CD1c-positive myeloid dendritic cell (primary cell): ENCODE measurements at regions not wholly inside any gene's neighbourhood (a gene's known extent, or its start where the extent isn't known, plus 50 kb on each side); places are given as distances from the start of the nearest gene placed in this dataset.

ENCODE experiments used
- DNase-seq: peaks from one replicate; pipeline ENCODE4 v3.0.0-alpha.2; 2016; ENCODE audit errors: extremely low spot score

DNA sequence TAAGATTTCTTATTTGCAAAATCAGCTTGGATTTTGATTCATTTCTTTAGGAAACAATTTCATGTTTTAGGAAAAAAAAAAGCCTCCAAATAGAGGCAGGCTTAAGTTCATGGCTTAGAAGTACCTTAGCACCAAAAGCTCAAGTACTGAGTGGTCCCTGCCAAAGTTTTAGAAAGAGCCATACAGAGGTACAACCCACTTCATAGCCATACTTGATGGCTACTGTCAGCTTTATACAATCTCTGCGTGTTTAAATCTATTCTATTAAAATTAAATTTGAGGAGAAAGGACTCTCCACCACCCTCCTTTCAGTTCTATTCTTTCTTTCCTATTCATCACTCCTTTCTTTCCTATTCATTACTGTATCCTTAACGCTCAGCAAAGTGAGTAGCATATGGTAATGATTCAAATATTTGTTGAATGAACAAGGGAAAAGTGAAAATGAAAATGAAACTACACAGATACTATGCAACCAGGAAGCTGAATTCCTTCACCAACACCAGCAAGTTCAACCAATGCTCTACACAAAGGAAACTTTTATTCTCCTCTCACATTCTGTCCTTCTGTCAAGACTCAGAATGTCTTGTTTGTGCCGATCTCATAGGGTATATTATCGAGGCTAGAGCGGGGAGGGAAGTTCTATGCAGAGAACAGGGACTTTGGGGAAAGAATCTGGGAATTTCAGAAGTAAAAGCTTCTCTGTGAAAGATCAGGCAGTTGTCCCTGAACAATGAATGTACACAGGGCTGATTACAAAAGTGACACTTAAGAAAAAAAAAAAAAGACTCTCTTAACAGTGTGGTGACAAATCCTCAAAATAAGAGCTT, 138.6 kb upstream of the SPEF2 start:
- peak; percentile 31 for DNase-seq

DNA sequence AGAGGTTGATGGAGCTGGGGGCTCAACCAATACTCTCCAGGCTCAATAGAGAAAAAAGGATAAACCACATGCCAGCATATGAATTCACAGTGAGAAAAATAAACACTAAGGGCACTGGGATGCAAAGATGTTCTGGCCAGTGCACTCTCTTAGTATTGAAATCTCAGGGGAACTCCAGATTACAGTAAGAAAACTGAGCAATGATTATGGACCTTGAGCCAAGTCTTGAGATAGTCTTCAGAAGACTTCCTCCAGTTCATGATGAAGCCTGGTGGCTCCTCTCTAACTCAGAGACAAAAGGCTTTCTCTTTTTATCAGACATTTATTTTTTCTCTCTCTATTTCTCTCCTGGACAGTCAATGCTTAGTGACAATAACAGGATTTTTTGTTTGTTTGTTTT, 139.8 kb upstream of the SPEF2 start:
- no peak for DNase-seq

DNA sequence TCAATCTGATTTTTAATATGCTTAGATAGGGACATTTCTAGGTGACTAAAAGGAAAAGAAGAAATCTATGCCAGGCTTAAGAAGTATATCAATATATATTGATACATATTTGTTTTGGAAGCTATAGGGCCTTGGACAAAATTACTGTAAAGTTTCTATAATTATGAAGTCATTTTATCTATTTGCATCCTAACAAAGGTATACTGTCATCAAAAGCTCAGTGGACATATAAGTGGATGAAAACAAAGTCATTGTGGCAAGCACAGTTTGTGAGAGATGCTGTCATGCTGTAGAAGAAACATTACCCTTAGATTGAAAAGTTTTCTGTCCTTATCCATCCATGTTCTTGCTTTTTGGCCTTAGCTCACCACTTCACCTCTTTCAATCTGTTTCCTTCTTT, 140.3 kb upstream of the SPEF2 start:
- no peak for DNase-seq

DNA sequence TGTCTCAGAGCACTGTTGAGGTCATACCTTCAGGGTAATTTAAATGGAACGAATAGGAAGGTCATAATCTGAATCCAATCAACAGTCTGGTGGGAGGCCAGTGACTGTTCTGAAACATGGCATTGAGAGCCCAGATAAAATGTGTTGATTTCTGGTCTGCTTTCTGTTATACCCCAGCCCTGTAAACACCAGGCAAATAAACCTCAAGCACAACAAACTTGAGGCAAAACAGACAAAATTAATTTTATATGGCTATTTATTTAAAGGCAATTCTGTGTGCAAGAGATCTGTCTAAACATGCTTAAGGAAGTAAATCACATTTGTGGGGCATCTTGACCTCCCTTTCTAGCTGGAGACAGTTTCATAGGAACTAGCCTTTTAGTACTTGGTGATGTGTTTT, 140.9 kb upstream of the SPEF2 start:
- DNase-seq = no peak

DNA sequence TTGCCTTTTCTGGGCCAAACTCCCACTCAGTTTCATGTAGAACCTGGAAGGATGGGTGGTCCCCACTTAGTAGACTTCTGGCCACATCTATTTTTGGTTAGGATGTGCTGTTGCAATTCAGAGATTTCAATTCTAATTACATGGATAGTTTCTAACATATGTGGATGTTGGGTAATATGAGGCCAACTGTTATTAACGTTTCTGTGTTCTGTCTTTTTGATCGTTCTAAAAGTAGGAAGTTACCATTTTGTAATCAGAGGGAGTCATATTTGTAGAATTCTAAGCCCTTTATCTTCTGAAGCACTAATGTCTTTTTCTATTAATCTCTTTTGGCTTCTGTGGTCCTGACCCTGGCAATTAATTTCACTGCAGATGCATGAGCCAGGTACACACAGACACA, 141.6 kb upstream of the SPEF2 start:
- DNase-seq = peak; percentile 22

DNA sequence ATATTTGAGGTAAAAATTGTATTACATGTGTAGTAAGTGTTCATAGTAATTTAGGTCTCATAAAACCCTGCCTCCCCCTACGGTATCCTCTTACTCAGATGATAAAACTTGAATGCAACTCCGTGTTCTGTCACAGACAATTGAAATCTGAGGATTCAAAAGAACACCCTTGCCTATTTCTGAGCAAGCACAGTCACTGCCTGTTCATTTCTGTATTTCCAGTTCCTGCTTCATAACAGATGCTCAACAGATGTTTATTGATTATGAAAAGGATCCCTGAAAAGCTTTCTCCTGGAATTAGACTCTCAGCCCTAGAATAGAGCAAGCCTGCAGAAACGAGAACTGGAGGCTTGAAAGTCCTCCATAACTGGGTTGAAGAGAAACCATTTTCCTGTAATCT, 144.1 kb upstream of the SPEF2 start:
- no peak for DNase-seq

DNA sequence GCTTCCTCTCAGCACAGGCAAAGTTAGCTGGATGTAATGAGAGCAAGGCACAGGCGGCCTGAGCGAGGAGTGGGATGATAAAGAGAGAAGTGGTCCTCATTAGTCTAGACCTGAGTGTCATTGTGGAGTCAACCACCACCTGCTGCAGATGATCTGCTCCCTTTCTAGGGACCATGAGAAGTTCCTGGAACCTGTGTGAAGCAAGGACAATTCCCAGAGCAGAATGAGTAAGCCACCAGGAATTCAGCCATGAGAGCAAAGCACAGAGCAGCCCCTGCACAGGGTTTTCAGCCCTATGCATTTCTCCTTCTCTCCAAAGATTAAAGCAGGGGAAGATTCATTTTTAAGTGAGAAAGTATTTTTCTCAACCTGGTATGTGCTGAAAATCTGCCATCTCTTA, 146.8 kb upstream of the SPEF2 start:
- no peak for DNase-seq

DNA sequence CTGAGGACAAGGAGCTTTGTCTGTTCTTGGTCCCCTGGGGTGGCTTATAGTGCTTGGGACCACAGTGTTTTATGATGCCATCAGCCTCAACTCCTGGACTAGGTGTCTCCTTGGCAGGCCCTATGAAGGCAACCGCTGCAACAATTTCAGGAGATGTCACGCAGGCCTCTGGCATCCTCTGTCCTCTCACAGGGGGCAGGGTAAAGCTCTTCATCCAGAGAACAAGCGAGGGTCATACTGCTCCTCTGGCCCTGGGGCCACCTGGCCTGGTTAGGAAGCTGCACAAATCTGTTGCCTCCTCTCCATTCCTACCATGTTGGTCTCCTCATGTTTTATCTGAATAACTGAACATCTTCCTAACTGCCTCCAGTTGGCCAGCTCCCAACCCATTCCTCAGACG, 148.9 kb upstream of the SPEF2 start:
- no peak for DNase-seq

DNA sequence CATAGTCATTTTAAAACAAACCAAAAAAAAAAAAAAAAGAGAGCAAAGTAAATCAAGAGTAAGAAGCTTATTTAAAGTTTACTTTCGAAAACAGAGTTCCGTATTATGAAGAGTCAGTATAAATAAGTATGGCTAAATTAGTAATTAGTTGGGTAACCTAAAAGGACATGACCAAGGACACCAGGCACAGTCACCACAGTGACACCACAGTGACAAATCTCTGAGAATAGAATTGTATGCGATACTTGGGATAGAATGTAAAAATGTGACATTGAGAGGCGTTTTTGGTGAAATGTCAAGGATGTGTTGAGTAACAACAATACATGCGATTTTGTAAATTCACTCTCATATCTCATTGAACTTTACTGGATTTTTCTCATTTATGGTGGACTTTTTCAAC, 150.9 kb upstream of the SPEF2 start:
- no peak for DNase-seq

DNA sequence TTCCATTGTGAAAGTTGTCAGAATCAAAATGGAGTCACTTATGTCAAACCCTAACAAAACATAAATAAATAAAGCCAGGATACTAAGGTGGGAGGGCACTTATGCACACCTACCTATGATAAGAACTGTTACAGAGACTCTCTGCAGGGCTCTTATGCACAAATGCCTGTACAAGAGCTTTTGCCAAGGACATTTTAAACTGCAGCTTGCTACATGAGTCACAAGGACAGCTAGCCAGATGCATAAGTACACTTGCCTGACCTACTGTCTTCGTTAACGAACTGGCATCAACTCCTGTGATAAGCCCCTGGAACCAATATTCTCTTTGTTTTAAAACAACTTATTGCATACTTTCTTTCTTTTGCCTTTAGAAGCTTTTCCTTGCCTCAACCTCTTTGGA, 152.9 kb upstream of the SPEF2 start:
- DNase-seq = no peak

DNA sequence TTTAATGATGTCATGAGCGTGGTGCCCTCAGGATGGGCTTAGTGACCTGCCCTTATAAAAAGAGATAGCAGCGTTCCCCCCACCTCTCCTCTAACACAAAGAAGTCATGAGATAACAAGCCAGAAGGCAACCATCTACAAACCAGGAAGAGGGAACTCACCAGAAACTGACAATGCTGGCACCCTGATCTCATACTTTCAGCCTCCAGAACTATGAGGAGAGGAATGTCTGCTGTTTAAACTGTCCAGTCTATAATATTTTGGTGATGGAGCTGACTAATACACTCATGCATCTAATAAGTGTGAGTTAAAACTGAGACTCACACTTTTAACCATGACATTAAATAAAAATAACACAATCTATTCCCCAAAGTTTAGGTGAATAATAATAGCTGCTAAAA, 156.1 kb upstream of the SPEF2 start:
- DNase-seq = no peak

DNA sequence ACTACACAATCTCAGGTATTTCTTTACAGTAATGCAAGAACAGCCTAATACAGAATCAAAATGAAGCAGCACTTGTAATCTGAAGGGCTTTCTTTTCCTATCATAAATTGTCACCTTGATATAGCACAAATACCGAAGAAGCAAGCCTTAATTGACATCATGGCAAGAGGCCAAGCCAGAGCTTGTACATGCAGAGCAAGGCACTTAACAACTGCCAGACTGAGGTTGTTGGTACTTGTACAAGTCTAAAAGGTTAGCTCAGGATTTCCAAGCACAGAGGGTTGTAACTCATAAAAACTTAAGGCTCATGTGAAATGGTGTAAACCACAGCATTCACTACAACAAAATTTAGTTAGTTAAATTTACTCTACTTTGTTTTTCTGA, 158.8 kb upstream of the SPEF2 start:
- DNase-seq = no peak

DNA sequence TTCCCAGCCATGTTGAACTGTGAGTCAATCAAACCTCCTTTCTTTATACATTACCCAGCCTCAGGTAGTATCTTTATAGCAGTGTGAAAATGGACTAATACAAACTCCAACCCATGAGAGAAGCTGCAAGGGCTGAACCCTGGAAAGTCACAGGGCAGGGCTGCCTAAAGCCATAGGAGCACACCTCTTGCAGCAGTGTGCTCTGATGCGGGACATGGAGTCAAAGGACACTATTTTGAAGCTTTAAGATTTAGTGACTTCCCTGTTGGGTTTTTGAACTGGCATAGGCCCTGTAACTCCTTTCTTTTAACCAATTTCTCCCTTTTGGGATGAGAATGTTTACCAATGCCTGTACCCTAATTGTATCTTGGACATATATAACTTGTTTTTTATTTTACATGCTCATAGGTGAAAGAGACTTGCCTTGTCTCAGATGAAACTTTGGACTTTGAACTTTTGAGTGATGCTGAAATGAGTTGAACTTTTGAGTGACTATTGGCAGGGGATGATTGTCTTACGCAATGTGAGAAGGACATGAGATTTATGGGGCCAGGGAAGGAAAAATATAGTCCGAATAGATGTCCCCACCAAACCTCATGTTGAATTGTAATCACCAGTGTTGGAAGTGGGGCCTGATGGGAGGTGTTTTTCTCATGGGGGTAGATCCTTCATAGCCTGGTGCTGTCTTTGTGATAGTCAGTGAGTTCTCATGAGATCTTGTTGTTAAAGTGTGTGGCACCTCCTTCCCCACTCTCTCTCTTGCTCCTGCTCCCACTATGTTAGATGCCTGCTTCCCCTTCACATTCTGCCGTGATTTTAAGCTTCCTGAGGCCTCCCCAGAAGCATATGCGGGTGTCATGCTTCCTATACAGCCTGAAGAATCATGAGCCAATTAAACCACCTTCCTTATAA, 159.5 kb upstream of the SPEF2 start:
- DNase-seq = no peak

DNA sequence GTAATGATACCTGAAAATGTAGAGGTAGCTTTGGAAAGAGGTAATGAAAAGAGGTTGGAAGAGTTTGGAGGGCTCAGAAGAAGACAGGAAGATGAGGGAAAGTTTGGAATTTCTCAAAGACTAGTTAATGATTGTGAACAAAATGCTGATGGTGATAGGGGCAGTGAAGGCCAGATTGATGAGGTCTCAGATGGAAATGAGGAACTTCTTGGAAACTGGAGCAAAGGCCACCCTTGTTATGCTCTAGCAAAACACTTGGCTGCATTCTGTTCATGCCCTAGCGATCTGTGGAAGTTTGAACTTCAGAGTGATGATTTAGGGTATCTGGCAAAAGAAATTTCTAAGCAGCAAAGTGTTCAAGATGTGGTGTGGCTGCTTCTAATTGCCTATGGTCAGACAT, 161.2 kb upstream of the SPEF2 start:
- DNase-seq = no peak

DNA sequence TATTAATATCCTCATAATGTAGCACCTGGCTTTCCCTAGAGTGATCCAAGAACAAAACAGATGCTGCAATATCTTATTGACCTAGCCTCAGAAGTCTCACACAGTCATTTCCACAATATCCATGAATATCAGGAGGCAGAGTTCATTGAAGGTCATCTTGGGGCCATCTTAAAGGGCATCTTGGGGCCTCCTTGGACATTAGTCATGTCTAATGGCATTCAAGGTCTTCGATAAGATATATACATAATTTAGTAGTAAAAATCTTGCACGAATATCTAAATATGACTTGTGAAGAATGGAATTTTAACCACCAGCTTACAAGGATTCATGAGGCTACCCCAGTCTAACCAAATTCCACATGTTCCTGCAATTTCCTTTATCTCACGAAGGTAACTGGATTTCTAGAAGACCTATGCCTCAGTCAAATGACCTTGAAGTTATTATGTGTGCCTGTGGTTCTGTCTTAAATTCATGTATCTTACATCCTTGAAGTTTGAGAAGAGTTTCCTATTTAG, 163.6 kb upstream of the SPEF2 start:
- DNase-seq = no peak

DNA sequence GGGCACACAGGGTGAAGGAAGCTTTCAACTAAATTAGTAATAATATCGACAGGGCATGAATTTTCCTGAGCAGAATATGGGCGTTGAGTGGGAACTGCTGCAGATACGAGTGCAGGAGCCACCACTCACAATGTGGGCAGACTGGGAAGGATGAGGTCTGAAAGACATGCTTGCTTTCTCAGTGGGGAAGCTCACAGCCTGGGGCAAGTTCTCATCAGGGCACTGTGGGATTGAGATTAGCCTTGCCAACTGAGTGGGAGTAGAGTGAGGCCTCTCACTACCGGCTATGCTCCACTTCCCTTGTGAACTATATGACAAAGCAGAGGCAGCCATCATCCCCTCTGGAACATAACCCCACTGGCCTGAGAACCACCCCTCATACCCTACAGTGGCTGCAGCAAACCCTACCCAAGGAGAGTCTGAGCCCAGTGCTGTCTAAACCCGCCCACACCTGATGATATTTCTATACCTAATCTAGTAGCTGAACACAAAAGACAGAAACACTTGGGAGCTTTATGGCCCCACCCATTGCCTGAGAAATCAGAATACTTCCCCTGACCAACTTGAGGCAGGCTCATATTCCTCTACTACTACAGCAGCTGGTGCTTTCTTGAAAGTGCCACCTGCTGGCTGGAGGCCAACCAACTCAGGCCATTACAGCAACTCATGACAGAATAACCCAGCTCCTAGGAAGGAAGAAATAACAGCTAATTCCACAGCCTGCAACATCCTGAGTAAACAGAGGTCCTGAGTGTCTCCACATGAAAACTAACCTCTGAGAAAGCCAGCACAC, 173.7 kb upstream of the SPEF2 start:
- peak; percentile 5 for DNase-seq

DNA sequence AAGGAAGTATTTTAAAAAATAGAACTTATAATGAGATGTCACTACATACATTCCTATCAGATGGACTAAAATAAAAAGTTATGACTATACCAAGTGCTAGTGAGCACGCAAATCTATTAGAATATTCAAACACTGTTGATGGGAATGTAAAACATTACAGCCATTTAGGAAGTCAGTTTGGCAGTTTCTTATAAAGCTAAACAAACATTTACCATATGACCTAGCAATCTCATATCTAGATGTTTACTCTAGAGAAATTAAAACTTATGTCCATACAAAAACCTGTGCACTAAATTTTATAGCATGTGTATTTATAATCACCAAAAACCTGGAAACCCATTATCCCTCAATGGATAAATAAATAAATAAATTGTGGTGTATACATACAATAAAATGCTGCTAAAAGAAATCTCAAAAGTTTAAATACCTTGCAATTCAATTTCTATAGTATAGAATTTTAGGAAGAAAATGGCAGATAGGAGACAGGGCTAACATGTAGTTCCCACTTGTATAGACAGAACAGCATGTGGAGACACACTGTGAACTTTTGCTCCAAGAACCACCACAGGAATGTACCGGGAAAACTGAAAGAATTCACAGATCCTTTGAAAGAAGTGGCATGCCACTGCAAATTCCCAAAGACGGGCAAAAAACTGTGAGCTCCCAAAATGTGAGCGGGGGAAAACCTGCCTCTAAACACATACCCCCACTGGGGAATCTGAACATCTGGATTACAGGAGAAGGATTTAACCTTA, 174.6 kb upstream of the SPEF2 start:
- DNase-seq = no peak

DNA sequence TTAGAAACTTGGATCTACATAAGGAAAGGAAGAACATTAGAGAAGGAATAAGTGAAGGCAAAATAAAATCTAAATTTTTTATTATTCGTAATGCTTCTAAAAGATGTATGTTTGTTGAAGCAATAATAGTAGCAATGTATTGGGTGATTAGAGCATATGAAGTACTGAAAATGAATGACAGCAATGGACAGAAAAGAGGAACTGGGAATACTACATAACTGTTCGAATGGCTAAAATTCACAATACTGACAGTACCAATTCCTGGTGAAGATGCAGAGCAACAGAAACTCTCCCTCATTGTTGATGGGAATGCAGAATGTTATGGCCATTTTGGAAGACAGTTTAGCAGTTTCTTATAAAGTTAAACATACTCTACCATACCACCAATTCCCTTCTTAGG, 177.3 kb upstream of the SPEF2 start:
- DNase-seq = peak; percentile 8

DNA sequence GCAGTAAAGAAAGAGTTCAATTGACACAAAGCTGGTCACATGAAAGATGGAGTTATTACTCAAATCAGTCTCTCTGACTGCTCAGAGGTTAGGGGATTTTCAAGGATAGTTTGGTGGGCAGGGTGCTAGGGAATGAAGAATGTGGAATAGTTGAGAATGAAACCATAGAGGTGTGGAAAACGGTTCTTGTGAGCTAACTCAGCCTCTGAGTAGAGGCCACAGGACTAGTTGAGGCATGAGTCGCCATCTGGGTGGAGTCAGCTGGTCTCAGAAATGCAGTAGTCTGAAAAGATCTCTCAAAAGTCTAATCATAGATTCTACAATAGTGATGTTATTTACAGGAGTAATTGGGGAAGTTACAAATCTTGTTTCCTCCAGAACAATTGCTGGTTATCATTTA, 178.9 kb upstream of the SPEF2 start:
- no peak for DNase-seq

DNA sequence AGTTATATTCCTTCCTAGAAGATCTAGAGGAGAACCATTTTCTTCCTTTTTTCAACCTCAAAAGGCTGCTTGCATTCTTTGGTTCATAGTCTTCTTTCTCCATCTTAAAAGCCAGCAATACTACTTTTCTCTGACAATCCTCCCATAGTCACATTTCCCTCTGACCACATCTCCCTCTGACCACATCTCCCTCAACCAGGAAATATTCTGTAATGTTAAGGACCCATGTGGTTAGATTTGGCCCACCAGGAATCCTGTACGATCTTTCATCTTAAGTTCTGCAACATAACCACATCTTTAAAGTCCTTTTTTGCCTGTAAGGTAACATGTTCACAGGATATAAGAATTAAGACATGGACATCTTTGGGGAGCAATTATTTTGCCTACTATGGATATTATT, 179.4 kb upstream of the SPEF2 start:
- no peak for DNase-seq

DNA sequence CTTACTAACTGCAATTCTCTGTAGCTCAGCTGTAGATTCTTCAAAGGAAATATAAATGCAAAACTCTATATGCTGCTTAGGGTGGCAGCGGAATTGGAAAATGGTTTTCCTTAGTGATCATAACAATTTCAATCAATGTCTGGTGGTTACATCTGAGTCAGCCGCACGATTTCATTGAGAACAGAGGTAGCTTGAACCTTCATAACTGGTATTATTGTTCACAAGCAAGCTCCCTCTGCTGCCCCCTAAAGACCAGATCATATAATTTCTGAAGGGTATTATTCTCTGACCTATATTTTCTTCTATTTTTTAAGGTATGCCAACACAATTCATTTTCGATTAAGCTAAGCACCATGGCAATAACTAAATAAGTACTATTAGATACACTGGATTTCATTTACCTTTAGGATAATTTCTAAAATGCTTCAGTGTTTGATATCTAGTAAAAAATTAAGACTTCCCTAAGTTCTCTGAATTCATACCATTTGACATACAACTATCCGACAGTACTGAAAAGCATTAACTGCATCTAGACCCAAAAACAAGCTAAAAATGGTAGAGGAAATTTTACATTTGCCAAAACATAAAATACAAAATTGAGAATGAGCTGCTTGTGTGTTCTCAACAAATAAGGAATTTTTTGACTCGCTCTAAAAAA, 181.1 kb upstream of the SPEF2 start:
- DNase-seq = peak; percentile 29
